HCT116 (cell line): ENCODE measurements at regions not wholly inside any gene's neighbourhood (a gene's known extent, or its start where the extent isn't known, plus 50 kb on each side); places are given as distances from the start of the nearest gene placed in this dataset.

Experiments used
- ATAC-seq: fragments of 200-7000 bp; cut with Tn5 transposase; 2 replicates; pipeline ENCODE4 v1.9.1; 2020; ENCODE audit warnings: mild to moderate bottlenecking, moderate library complexity
- BruUV-seq: library from RNA; stranded (reverse); fragments of 400-500 nt; replicated peaks from 2 replicates; lab custom pipeline; 2021; lab: Mats Ljungman, UMichigan
- CTCF ChIA-PET: fragments of 300-600 bp; sonication (Branson Sonifier 250); formaldehyde crosslinking; loops from one replicate; lab custom pipeline; 2021; ENCODE audit warnings: antibody characterized with exemption; lab: Charles Lee
- POLR2A ChIA-PET: fragments of 300-600, 350-600 bp; sonication (Branson Sonifier 250); formaldehyde crosslinking; loops from one replicate; lab custom pipeline; 2021; ENCODE audit warnings: antibody characterized with exemption; lab: Charles Lee
- RAD21 ChIA-PET, 2 experiments: fragments of 300-600 bp; sonication (Branson Sonifier 250); formaldehyde crosslinking; loops; one replicate each; lab custom pipeline; 2023; ENCODE audit warnings: low total read pairs in 2 of 2; ENCODE audit not compliant: uncharacterized antibody in 2 of 2, unreplicated experiment in 2 of 2, low non-redundant PET in 1 of 2; lab: Charles Lee
- DNase-seq: peaks from one replicate; pipeline ENCODE4 v3.0.0-alpha.2; 2010; ENCODE audit warnings: low read depth, low spot score
- H2AFZ ChIP-seq: fragments of 200-600 bp; shearing (Covaris generic), sonication (generic); 2 replicates; pipeline ENCODE4 v1.6.1; 2017; ENCODE audit warnings: low read depth, mixed run types, mixed read lengths, antibody characterized with exemption, low read length; ENCODE audit not compliant: poor library complexity, severe bottlenecking
- H3K27ac ChIP-seq: 2 replicates; pipeline ENCODE4 v1.5.1; 2012; ENCODE audit warnings: low read depth, low read length
- H3K27me3 ChIP-seq: fragments of 200-600 bp; sonication (generic); 2 replicates; pipeline ENCODE4 v1.6.1; 2016; ENCODE audit warnings: mixed run types, low read length, mixed read lengths; ENCODE audit not compliant: insufficient read depth
- H3K36me3 ChIP-seq, 2 experiments: fragments of 200-500 bp in 1 of 2; fragments of 200-600 bp in 1 of 2; sonication (Bioruptor generic) in 1 of 2; sonication (generic) in 1 of 2; 2 replicates each; pipeline versions ENCODE4 v1.5.1 to v1.6.1; 2014 to 2016; ENCODE audit warnings: low read length in 2 of 2, inconsistent platforms in 1 of 2, mixed read lengths in 1 of 2, mixed run types in 1 of 2; ENCODE audit not compliant: insufficient read depth in 2 of 2, control insufficient read depth in 1 of 2
- H3K4me1 ChIP-seq, 2 experiments: fragments of 200-600 bp in 1 of 2; sonication (generic) in 1 of 2; 2 replicates each; pipeline versions ENCODE4 v1.5.1 to v1.6.1; 2012 to 2017; ENCODE audit warnings: low read length in 2 of 2, inconsistent platforms in 1 of 2, mild to moderate bottlenecking in 1 of 2, mixed read lengths in 1 of 2, mixed run types in 1 of 2, moderate library complexity in 1 of 2; ENCODE audit not compliant: insufficient read depth in 2 of 2, control insufficient read depth in 1 of 2
- H3K4me2 ChIP-seq: fragments of 200-600 bp; sonication (generic); 2 replicates; pipeline ENCODE4 v1.6.1; 2017; ENCODE audit warnings: mixed run types, low read length, mixed read lengths
- H3K4me3 ChIP-seq, 2 experiments: fragments of 200-600 bp in 1 of 2; sonication (generic) in 1 of 2; replicated peaks in 1 of 2; 2 replicates each; pipeline ENCODE4 v1.5.1; 2011 to 2016; ENCODE audit warnings: low read length in 2 of 2, control low read depth in 1 of 2, low read depth in 1 of 2, mild to moderate bottlenecking in 1 of 2, mixed read lengths in 1 of 2, mixed run types in 1 of 2
- H3K79me2 ChIP-seq: fragments of 200-600 bp; sonication (generic); 2 replicates; pipeline ENCODE4 v1.6.1; 2017; ENCODE audit warnings: mild to moderate bottlenecking, mixed run types, low read length, moderate library complexity, mixed read lengths; ENCODE audit not compliant: insufficient read depth
- H3K9ac ChIP-seq: fragments of 200-600 bp; sonication (generic); 2 replicates; pipeline ENCODE4 v1.6.1; 2016; ENCODE audit warnings: low read length, mixed read lengths
- H3K9me2 ChIP-seq: fragments of 200-600 bp; sonication (generic), shearing (Covaris generic); 2 replicates; pipeline ENCODE4 v1.6.1; 2017; ENCODE audit warnings: mixed run types, mild to moderate bottlenecking, moderate library complexity; ENCODE audit not compliant: insufficient read depth
- H3K9me3 ChIP-seq, 2 experiments: fragments of 200-500 bp in 1 of 2; fragments of 200-600 bp in 1 of 2; sonication (Bioruptor generic) in 1 of 2; sonication (generic) in 1 of 2; 2 replicates each; pipeline ENCODE4 v1.6.1; 2014 to 2017; ENCODE audit warnings: low read length in 2 of 2, mixed read lengths in 2 of 2, inconsistent platforms in 1 of 2, low read depth in 1 of 2, mild to moderate bottlenecking in 1 of 2, mixed run types in 1 of 2, moderate library complexity in 1 of 2; ENCODE audit not compliant: control insufficient read depth in 1 of 2, insufficient read depth in 1 of 2
- H4K20me1 ChIP-seq: fragments of 200-600 bp; sonication (generic), shearing (Covaris generic); 2 replicates; pipeline ENCODE4 v1.6.1; 2017; ENCODE audit warnings: mixed run types, mild to moderate bottlenecking, moderate library complexity; ENCODE audit not compliant: insufficient read depth
- ATF3 ChIP-seq: IDR thresholded peaks from 2 replicates; pipeline ENCODE4 v1.6.1; 2012
- CBX3 ChIP-seq: IDR thresholded peaks from 2 replicates; pipeline ENCODE4 v1.6.1; 2012; ENCODE audit warnings: low read depth
- CTCF ChIP-seq, 3 experiments: fragments of 200-600 bp in 1 of 3; sonication (generic) in 1 of 3; IDR thresholded peaks in 2 of 3; conservative IDR thresholded peaks in 1 of 3; 2 replicates each; pipeline ENCODE4 v1.5.1; 2012 to 2017; ENCODE audit warnings: low read depth in 2 of 3, low read length in 2 of 3, antibody characterized with exemption in 1 of 3, borderline replicate concordance in 1 of 3, control low read depth in 1 of 3, mild to moderate bottlenecking in 1 of 3, mixed read lengths in 1 of 3, mixed run types in 1 of 3, moderate library complexity in 1 of 3; ENCODE audit not compliant: insufficient read depth in 1 of 3
- EGR1 ChIP-seq: IDR thresholded peaks from 2 replicates; pipeline ENCODE4 v1.6.1; 2012; ENCODE audit warnings: low read depth
- ELF1 ChIP-seq: IDR thresholded peaks from 2 replicates; pipeline ENCODE4 v1.6.1; 2012; ENCODE audit warnings: low read depth, borderline replicate concordance
- EZH2phosphoT487 ChIP-seq: fragments of 200-600 bp; IDR thresholded peaks from 2 replicates; pipeline ENCODE4 v1.6.1; 2018; ENCODE audit warnings: antibody characterized with exemption, borderline replicate concordance
- JUND ChIP-seq: IDR thresholded peaks from 2 replicates; pipeline ENCODE4 v1.6.1; 2012
- POLR2A ChIP-seq: IDR thresholded peaks from 2 replicates; pipeline ENCODE4 v1.7.0; 2011; ENCODE audit warnings: borderline replicate concordance; ENCODE audit not compliant: insufficient read depth, insufficient read length; ENCODE audit errors: extremely low read depth
- POLR2AphosphoS5 ChIP-seq: IDR thresholded peaks from 2 replicates; pipeline ENCODE4 v1.6.1; 2011; ENCODE audit warnings: mild to moderate bottlenecking, low read depth, low read length, moderate library complexity
- SIN3A ChIP-seq: IDR thresholded peaks from 2 replicates; pipeline ENCODE4 v1.6.1; 2012; ENCODE audit warnings: low read depth
- ZBTB33 ChIP-seq: IDR thresholded peaks from 2 replicates; pipeline ENCODE4 v1.6.1; 2011; ENCODE audit warnings: mild to moderate bottlenecking, low read length, moderate library complexity; ENCODE audit not compliant: insufficient replicate concordance; ENCODE audit errors: extremely low read depth
- intact Hi-C: fragments of 100-400 bp; cut with micrococcal nuclease; formaldehyde crosslinking; loops from 2 replicates; pipeline ENCODE4 v1.10.0; 2022

- intact Hi-C loops, result no loop called here
- Histone ChIP-seq H3K9me2 (no peaks in the 10 kb centered on the region), H3K4me1 (no peaks in the 10 kb centered on the region), H3K27me3 (no peaks in the 10 kb centered on the region), H3K9ac (no peak overlapping the region), H3K4me2 (no peak overlapping the region), H4K20me1 (no peaks in the 10 kb centered on the region), H3K9me3 (no peaks in the 10 kb centered on the region), H3K79me2 (no peaks in the 10 kb centered on the region), H3K27ac (no peak overlapping the region), H3K4me3 (no peak overlapping the region), H2AFZ (no peak overlapping the region), H3K36me3 (no peaks in the 10 kb centered on the region)
- CTCF ChIA-PET, result interaction anchor here (4.2 kb wide), 1 partner anchor 11 kb away, joined by 15 read pairs; no protein-coding TSS in a partner anchor
- no peak for ATAC-seq
- RAD21 ChIA-PET, result no interaction called here
- DNase-seq, result no peak
- TF ChIP-seq JUND (no peak), CBX3 (no peak)
- no TSS peak for BruUV-seq
- POLR2A ChIA-PET, result no interaction called here
Observed at GRCh38 chr5:42878041-42878440, 66.3 kb upstream of the SELENOP start.

GRCh38 chr5:42877431-42877830 lies 65.7 kb upstream of the SELENOP start:
- Histone ChIP-seq H3K4me1 (no peaks in the 10 kb centered on the region), H3K27me3 (no peaks in the 10 kb centered on the region)

More at GRCh38 chr5:42877431-42877830, 65.7 kb upstream of the SELENOP start:
- H4K20me1 ChIP-seq, result no peaks in the 10 kb centered on the region
- no peak for DNase-seq
- no peak overlapping the region for H3K4me2 ChIP-seq
- POLR2A ChIA-PET, result no interaction called here
- RAD21 ChIA-PET, result no interaction called here
- no TSS peak for BruUV-seq
- H3K4me3 ChIP-seq, result no peak overlapping the region
- H3K27ac ChIP-seq, result no peak overlapping the region
- CTCF ChIA-PET, result interaction anchor here (4.2 kb wide), 1 partner anchor 12 kb away, joined by 15 read pairs; no protein-coding TSS in a partner anchor
- no peaks in the 10 kb centered on the region for H3K79me2 ChIP-seq
- no peaks in the 10 kb centered on the region for H3K9me2 ChIP-seq
- no peak overlapping the region for H2AFZ ChIP-seq
- no peaks in the 10 kb centered on the region for H3K9me3 ChIP-seq
- H3K9ac ChIP-seq, result no peak overlapping the region
- intact Hi-C loops, result no loop called here
- no peaks in the 10 kb centered on the region for H3K36me3 ChIP-seq
- no peak for TF ChIP-seq SIN3A
- TF ChIP-seq POLR2A, result no peak
- TF ChIP-seq ZBTB33, result no peak
- TF ChIP-seq CTCF (IDR thresholded peaks at IDR 0.05 in 2 of 3, conservative IDR thresholded peaks at IDR 0.05 in 1 of 3; ENCODE audit: borderline replicate concordance in 1 of 3, insufficient read depth in 1 of 3, low read depth in 2 of 3, low read length in 2 of 3), result no peak
- TF ChIP-seq ELF1, result no peak
- no peak for TF ChIP-seq EGR1
- no peak for TF ChIP-seq EZH2phosphoT487
- no peak for TF ChIP-seq ATF3
- TF ChIP-seq POLR2AphosphoS5, result no peak
- no peak for ATAC-seq
